ENCODE measurements at regions not wholly inside any gene's neighbourhood (a gene's known extent, or its start where the extent isn't known, plus 50 kb on each side); places are given as distances from the start of the nearest gene placed in this dataset.

DNA sequence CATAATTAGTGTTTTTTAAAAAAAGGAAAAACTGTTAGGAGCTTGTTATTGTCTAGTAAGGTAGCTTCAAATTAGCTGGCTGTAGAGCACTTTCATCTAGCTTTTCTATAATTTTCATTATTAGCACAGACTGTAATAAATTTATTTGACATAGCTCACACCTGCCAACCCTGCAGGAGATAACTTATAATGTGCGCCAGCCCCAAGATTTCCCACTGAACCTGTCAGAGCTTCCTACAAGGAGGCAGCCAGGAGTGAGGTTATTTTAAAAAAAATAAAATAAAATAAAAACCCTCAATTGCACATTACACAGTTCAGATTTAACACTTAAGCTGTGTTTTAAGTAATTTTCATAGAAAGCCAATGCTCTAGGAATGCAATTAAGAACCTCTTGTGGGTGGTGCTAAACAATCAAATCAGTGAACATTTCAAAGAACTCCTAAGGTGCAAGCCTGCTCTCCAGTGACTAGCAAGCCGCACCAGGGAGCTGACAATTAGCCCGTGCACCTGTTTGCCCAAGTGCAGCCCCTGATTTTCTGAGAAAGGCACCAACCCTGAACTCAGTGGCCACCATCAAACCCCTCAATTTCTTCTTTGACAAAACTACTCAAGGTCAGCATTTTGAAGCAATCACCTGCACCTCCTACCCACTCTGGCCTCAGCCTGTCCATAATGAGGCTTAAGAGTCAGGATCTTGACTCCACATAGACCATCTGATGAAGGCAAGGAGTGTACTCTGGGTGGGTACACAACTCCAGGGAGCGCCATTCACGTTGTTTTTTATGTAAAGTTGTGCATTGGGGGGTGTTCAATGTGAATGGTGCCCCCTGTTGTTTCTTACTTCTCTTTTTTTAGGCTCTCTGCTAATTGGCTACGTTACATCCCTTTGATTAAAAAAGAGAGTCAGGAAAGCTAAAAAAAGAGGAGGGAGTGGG lies 385.3 kb upstream of the WWC1 start:
- DNase-seq (no peak), ATAC-seq (ENCODE audit: low read depth) (no peak)
- H3K36me3 ChIP-seq (replicated peaks in 1 of 2; ENCODE audit: control extremely low read depth in 1 of 2, control insufficient read depth in 1 of 2, extremely low read depth in 1 of 2, insufficient read depth in 2 of 2, low read length in 1 of 2), result no peaks in the 10 kb centered on the region
- H4K20me1 ChIP-seq (ENCODE audit: control insufficient read depth, insufficient read depth, low read length, poor library complexity, severe bottlenecking), result no peaks in the 10 kb centered on the region
- no peaks in the 10 kb centered on the region for H3K27me3 ChIP-seq (replicated peaks in 1 of 4; ENCODE audit: control extremely low read depth in 1 of 4, control insufficient read depth in 3 of 4, insufficient read depth in 4 of 4, low read length in 3 of 4)
- TF ChIP-seq EZH2 (IDR thresholded peaks at IDR 0.05; ENCODE audit: borderline replicate concordance, insufficient read depth, low read depth, low read length, poor library complexity, severe bottlenecking), result no peak
- TF ChIP-seq, protein P1, sequence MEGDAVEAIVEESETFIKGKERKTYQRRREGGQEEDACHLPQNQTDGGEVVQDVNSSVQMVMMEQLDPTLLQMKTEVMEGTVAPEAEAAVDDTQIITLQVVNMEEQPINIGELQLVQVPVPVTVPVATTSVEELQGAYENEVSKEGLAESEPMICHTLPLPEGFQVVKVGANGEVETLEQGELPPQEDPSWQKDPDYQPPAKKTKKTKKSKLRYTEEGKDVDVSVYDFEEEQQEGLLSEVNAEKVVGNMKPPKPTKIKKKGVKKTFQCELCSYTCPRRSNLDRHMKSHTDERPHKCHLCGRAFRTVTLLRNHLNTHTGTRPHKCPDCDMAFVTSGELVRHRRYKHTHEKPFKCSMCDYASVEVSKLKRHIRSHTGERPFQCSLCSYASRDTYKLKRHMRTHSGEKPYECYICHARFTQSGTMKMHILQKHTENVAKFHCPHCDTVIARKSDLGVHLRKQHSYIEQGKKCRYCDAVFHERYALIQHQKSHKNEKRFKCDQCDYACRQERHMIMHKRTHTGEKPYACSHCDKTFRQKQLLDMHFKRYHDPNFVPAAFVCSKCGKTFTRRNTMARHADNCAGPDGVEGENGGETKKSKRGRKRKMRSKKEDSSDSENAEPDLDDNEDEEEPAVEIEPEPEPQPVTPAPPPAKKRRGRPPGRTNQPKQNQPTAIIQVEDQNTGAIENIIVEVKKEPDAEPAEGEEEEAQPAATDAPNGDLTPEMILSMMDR (IDR thresholded peaks at IDR 0.05), result no peak
- no peak overlapping the region for H3K9ac ChIP-seq (ENCODE audit: low read length)
- no peaks in the 10 kb centered on the region for H3K79me2 ChIP-seq (ENCODE audit: control insufficient read depth, insufficient read depth, low read length)
- peaks cover 0 to 3% (median 0%) of the 10 kb centered on the region in 3 donors for H3K9me3 ChIP-seq (ENCODE audit: control extremely low read depth in 1 of 3, control insufficient read depth in 2 of 3, insufficient read depth in 1 of 3, low read length in 2 of 3)
- Mint-ChIP-seq H3K9me3 (ENCODE audit: insufficient read depth) (peaks cover 2% of the 10 kb centered on the region), H3K4me3 (no peak overlapping the region), H3K4me1 (no peaks in the 10 kb centered on the region), H3K27ac (no peak overlapping the region), H3K27me3 (no peaks in the 10 kb centered on the region)
- no peak overlapping the region for H3K4me2 ChIP-seq (replicated peaks; ENCODE audit: low read depth, low read length, poor library complexity, severe bottlenecking)
- CTCF ChIA-PET, result no interaction called here
- POLR2A ChIA-PET, result no interaction called here
- H3K4me1 ChIP-seq (ENCODE audit: control insufficient read depth in 2 of 2, insufficient read depth in 2 of 2, low read length in 2 of 2), result no peaks in the 10 kb centered on the region
- 100% methylated on average over 2 of the region's 6 CpGs for WGBS (ENCODE audit: insufficient coverage)
- H3K4me3 ChIP-seq (ENCODE audit: control extremely low read depth in 1 of 5, extremely low read depth in 1 of 5, insufficient read depth in 1 of 5, low read depth in 2 of 5, low read length in 4 of 5), result no peak overlapping the region
- intact Hi-C loops (cut with micrococcal nuclease), result no loop called here
- H2AFZ ChIP-seq (ENCODE audit: insufficient read depth, low read depth, low read length, poor library complexity, severe bottlenecking), result no peak overlapping the region
- H3K27ac ChIP-seq (ENCODE audit: low read length in 2 of 2), result no peak overlapping the region

DNA sequence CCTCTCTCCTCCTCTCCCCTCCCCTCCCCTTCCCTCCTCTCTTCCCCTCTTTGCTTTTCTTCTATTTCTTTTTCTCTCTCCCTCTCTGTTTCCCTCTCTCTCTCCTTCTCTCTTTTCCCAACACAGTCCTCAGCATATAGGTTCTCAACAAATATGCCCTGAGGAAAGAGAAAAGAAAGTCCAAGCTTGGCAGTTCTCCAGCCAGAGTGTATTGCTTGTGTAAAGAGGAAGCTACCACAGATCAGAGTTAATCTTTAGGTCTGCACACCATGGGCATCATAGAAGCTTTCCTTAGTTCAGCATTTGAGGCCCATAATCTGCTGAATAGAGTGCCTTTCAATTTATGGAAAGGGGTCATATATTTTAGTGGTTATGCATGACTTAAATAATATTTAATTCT lies 382.8 kb upstream of the WWC1 start:
- H3K27me3 Mint-ChIP-seq, result no peaks in the 10 kb centered on the region
- TF ChIP-seq, protein P1 (IDR thresholded peaks at IDR 0.05), result no peak
- TF ChIP-seq EZH2 (IDR thresholded peaks at IDR 0.05; ENCODE audit: borderline replicate concordance, insufficient read depth, low read depth, low read length, poor library complexity, severe bottlenecking), result no peak
- no peak overlapping the region for H3K27ac Mint-ChIP-seq
- Histone ChIP-seq H3K4me2 (replicated peaks; ENCODE audit: low read depth, low read length, poor library complexity, severe bottlenecking) (no peak overlapping the region), H3K9ac (ENCODE audit: low read length) (no peak overlapping the region), H3K4me3 (ENCODE audit: control extremely low read depth in 1 of 5, extremely low read depth in 1 of 5, insufficient read depth in 1 of 5, low read depth in 2 of 5, low read length in 4 of 5) (no peak overlapping the region), H2AFZ (ENCODE audit: insufficient read depth, low read depth, low read length, poor library complexity, severe bottlenecking) (no peak overlapping the region), H3K79me2 (ENCODE audit: control insufficient read depth, insufficient read depth, low read length) (no peaks in the 10 kb centered on the region), H3K27ac (ENCODE audit: low read length in 2 of 2) (no peak overlapping the region), H3K27me3 (replicated peaks in 1 of 4; ENCODE audit: control extremely low read depth in 1 of 4, control insufficient read depth in 3 of 4, insufficient read depth in 4 of 4, low read length in 3 of 4) (no peaks in the 10 kb centered on the region), H3K9me3 (ENCODE audit: control extremely low read depth in 1 of 3, control insufficient read depth in 2 of 3, insufficient read depth in 1 of 3, low read length in 2 of 3) (peaks cover 0 to 6% (median 0%) of the 10 kb centered on the region in 3 donors), H3K36me3 (replicated peaks in 1 of 2; ENCODE audit: control extremely low read depth in 1 of 2, control insufficient read depth in 1 of 2, extremely low read depth in 1 of 2, insufficient read depth in 2 of 2, low read length in 1 of 2) (no peaks in the 10 kb centered on the region), H3K4me1 (ENCODE audit: control insufficient read depth in 2 of 2, insufficient read depth in 2 of 2, low read length in 2 of 2) (no peaks in the 10 kb centered on the region), H4K20me1 (ENCODE audit: control insufficient read depth, insufficient read depth, low read length, poor library complexity, severe bottlenecking) (no peaks in the 10 kb centered on the region)
- no peaks in the 10 kb centered on the region for H3K4me1 Mint-ChIP-seq
- H3K9me3 Mint-ChIP-seq (ENCODE audit: insufficient read depth), result peaks cover 2% of the 10 kb centered on the region
- intact Hi-C loops (cut with micrococcal nuclease), result no loop called here
- POLR2A ChIA-PET, result no interaction called here
- ATAC-seq (ENCODE audit: low read depth), result no peak
- CTCF ChIA-PET, result no interaction called here
- no peak overlapping the region for H3K4me3 Mint-ChIP-seq
- no peak for DNase-seq
